Loucy (cell line): ENCODE measurements at regions not wholly inside any gene's neighbourhood (a gene's known extent, or its start where the extent isn't known, plus 50 kb on each side); places are given as distances from the start of the nearest gene placed in this dataset.

Experiments
- EZH2phosphoT487 ChIP-seq: fragments of 200-600 bp; IDR thresholded peaks from 2 replicates; pipeline ENCODE4 v1.6.1; 2018; ENCODE audit warnings: antibody characterized with exemption, mild to moderate bottlenecking, moderate library complexity, borderline replicate concordance
- TF ChIP-seq, protein P1 (sequence below): fragments of 200-600 bp; sonication (generic); conservative IDR thresholded peaks from 2 replicates; pipeline ENCODE4 v1.5.1; 2014; ENCODE audit warnings: mild to moderate bottlenecking, antibody characterized with exemption, low read length

DNA sequence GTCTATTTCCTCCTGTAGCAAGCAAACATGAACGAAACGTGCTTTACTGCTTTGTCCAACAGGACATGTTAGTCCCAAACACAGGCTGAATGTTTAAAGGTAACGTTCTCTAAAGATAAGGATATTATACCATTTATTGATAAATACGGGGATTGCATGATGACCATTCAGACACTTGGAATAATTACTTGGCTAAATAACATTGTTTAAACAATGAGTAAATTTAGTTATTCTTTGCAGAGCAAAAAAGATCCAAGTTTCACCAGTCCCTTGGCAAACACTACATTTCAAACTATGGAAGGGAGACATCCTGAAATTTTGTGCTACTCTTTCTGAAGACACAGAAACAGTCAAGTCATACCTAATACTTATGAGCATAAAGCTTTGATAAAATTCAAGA lies 88.0 kb downstream of the ZNF280B start:
- TF ChIP-seq, protein P1, sequence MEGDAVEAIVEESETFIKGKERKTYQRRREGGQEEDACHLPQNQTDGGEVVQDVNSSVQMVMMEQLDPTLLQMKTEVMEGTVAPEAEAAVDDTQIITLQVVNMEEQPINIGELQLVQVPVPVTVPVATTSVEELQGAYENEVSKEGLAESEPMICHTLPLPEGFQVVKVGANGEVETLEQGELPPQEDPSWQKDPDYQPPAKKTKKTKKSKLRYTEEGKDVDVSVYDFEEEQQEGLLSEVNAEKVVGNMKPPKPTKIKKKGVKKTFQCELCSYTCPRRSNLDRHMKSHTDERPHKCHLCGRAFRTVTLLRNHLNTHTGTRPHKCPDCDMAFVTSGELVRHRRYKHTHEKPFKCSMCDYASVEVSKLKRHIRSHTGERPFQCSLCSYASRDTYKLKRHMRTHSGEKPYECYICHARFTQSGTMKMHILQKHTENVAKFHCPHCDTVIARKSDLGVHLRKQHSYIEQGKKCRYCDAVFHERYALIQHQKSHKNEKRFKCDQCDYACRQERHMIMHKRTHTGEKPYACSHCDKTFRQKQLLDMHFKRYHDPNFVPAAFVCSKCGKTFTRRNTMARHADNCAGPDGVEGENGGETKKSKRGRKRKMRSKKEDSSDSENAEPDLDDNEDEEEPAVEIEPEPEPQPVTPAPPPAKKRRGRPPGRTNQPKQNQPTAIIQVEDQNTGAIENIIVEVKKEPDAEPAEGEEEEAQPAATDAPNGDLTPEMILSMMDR, result no peak
- TF ChIP-seq EZH2phosphoT487, result no peak
